ENCODE measurements at regions not wholly inside any gene's neighbourhood (a gene's known extent, or its start where the extent isn't known, plus 50 kb on each side); places are given as distances from the start of the nearest gene placed in this dataset.
A peak's percentile ranks its signal among the peaks of the same experiment; 100 is the strongest.
"Not testable (repeated sequence)": the region's sequence is repeated elsewhere in the genome, so short reads cannot be mapped to it uniquely, and the experiment has no call there.

DNA sequence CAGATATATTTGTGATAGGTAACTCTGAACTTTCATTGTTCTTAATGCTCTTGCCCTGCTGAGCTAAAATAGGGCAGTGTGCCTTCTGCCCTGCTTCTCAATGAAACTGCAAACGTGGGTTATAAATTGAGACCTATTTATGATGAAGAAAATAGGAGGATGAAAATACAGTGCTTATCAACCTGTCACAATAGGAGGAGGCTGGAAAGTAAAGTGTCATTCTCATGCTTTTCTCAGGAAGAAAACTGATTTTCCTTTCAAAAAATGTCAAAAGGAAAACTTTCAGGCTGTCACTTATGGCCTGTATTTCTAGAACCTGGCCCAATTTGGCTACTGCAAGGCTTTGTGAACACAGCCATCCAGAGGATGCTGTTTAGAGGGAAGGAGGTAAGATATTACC lies 130.3 kb upstream of the TUSC1 start:
- WGBS, 2 donors, result 66 to 68% methylated on average over 1 of the region's 1 CpG
- TF ChIP-seq, protein P1, sequence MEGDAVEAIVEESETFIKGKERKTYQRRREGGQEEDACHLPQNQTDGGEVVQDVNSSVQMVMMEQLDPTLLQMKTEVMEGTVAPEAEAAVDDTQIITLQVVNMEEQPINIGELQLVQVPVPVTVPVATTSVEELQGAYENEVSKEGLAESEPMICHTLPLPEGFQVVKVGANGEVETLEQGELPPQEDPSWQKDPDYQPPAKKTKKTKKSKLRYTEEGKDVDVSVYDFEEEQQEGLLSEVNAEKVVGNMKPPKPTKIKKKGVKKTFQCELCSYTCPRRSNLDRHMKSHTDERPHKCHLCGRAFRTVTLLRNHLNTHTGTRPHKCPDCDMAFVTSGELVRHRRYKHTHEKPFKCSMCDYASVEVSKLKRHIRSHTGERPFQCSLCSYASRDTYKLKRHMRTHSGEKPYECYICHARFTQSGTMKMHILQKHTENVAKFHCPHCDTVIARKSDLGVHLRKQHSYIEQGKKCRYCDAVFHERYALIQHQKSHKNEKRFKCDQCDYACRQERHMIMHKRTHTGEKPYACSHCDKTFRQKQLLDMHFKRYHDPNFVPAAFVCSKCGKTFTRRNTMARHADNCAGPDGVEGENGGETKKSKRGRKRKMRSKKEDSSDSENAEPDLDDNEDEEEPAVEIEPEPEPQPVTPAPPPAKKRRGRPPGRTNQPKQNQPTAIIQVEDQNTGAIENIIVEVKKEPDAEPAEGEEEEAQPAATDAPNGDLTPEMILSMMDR (IDR thresholded peaks at IDR 0.05; ENCODE audit: control extremely low read depth, extremely low read depth), result no peak
- Histone ChIP-seq H3K27me3 (ENCODE audit: control insufficient read depth in 3 of 3, insufficient read depth in 3 of 3, low read length in 2 of 3) (no peaks in the 10 kb centered on the region), H3K27ac (ENCODE audit: low read depth in 1 of 2, low read length in 1 of 2) (no peak overlapping the region), H3K9ac (ENCODE audit: insufficient read depth in 1 of 2, low read length in 2 of 2) (no peak overlapping the region), H3K9me3 (ENCODE audit: control insufficient read depth in 4 of 4, insufficient read depth in 3 of 4, low read length in 3 of 4) (peaks cover 0 to 2% (median 0%) of the 10 kb centered on the region in 4 donors), H3K36me3 (ENCODE audit: control insufficient read depth in 4 of 4, insufficient read depth in 4 of 4, low read length in 4 of 4) (no peaks in the 10 kb centered on the region), H3K4me3 (no peak overlapping the region), H3K4me1 (ENCODE audit: control insufficient read depth in 5 of 5, insufficient read depth in 5 of 5, low read length in 5 of 5) (peaks cover 0 to 20% (median 0%) of the 10 kb centered on the region in 5 donors)
- ATAC-seq (ENCODE audit: insufficient read depth, low FRiP score) (no peak), DNase-seq (no peak)

DNA sequence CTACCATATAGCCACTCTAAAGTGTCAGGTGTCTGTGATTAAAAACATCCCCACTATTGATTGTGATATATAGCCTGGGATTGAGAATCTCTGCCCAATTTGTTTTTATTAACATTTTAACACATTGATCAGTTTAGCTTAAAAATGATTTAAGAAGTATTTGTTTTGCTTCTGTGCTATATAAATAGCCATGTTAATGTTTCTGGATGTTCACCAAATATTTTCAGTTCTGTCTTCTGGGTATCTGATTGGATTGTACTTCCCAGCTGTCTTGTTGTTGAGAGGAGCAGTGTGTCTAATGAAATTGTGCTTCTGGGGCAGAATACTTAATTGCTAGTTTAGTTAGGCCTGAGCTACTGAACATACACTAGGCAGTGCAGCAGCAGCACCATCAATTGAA lies 126.6 kb upstream of the TUSC1 start:
- H3K4me1 ChIP-seq (ENCODE audit: control insufficient read depth in 5 of 5, insufficient read depth in 5 of 5, low read length in 5 of 5), result peaks cover 0 to 20% (median 0%) of the 10 kb centered on the region in 5 donors
- no peak overlapping the region for H3K4me3 ChIP-seq
- H3K9me3 ChIP-seq (ENCODE audit: control insufficient read depth in 4 of 4, insufficient read depth in 3 of 4, low read length in 3 of 4), result peaks cover 0 to 2% (median 0%) of the 10 kb centered on the region in 4 donors
- DNase-seq (peak; percentile 16 to 89 (median 82)), ATAC-seq (ENCODE audit: insufficient read depth, low FRiP score) (no peak)
- H3K9ac ChIP-seq (ENCODE audit: insufficient read depth in 1 of 2, low read length in 2 of 2), result no peak overlapping the region
- no peaks in the 10 kb centered on the region for H3K36me3 ChIP-seq (ENCODE audit: control insufficient read depth in 4 of 4, insufficient read depth in 4 of 4, low read length in 4 of 4)
- TF ChIP-seq, protein P1 (IDR thresholded peaks at IDR 0.05; ENCODE audit: control extremely low read depth, extremely low read depth), result no peak
- H3K27ac ChIP-seq (ENCODE audit: low read depth in 1 of 2, low read length in 1 of 2), result no peak overlapping the region
- no peaks in the 10 kb centered on the region for H3K27me3 ChIP-seq (ENCODE audit: control insufficient read depth in 3 of 3, insufficient read depth in 3 of 3, low read length in 2 of 3)

DNA sequence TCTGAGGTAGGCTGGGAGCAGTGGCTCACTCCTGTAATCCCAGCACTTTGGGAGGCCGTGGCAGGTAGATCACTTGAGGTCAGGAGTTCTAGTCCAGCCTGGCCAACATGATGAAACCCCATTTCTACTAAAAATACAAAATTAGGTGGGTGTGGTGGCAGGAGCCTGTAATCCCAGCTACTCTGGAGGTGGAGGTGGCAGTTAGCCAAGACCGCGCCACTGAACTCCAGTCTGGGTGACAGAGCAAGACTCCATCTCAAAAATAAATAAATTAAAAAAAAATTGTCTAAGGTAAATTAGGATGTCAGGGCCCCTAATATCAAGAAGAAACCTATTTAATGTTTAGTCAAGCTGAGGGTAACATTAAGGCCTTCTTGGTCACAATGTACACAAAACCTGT lies 123.7 kb upstream of the TUSC1 start:
- peaks cover 0 to 20% (median 0%) of the 10 kb centered on the region in 5 donors for H3K4me1 ChIP-seq (ENCODE audit: control insufficient read depth in 5 of 5, insufficient read depth in 5 of 5, low read length in 5 of 5)
- H3K27me3 ChIP-seq (ENCODE audit: control insufficient read depth in 3 of 3, insufficient read depth in 3 of 3, low read length in 2 of 3); H3K36me3 ChIP-seq (ENCODE audit: control insufficient read depth in 4 of 4, insufficient read depth in 4 of 4, low read length in 4 of 4); H3K9me3 ChIP-seq (ENCODE audit: control insufficient read depth in 4 of 4, insufficient read depth in 3 of 4, low read length in 3 of 4); DNase-seq; ATAC-seq (ENCODE audit: insufficient read depth, low FRiP score); H3K9ac ChIP-seq (ENCODE audit: insufficient read depth in 1 of 2, low read length in 2 of 2); H3K4me3 ChIP-seq; H3K27ac ChIP-seq (ENCODE audit: low read depth in 1 of 2, low read length in 1 of 2): not testable (repeated sequence)
- 90 to 93% methylated on average over 3 of the region's 3 CpGs for WGBS, 2 donors

DNA sequence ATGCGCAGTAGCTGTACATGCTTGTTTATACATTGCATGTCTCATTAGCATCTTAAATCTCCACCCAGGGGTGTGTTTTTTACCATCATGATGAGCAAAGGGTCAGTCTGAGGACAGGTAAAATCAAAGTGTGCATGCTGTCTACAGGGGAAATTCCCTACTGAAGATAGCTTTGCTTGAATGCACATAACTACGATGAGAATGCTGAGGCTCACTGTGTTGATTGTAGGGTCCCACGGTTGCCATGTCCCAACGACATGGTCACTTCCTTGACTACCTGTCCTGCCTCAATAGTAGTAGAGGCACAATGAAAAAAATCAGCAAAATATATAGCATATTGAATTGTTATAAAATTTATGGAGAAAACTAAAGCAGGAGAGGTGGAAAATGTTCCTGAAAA lies 95.6 kb upstream of the TUSC1 start:
- no peaks in the 10 kb centered on the region for H3K36me3 ChIP-seq (ENCODE audit: control insufficient read depth in 4 of 4, insufficient read depth in 4 of 4, low read length in 4 of 4)
- no peak for DNase-seq
- peaks cover 0 to 2% (median 0%) of the 10 kb centered on the region in 4 donors for H3K9me3 ChIP-seq (ENCODE audit: control insufficient read depth in 4 of 4, insufficient read depth in 3 of 4, low read length in 3 of 4)
- no peak overlapping the region for H3K4me3 ChIP-seq
- H3K4me1 ChIP-seq (ENCODE audit: control insufficient read depth in 5 of 5, insufficient read depth in 5 of 5, low read length in 5 of 5), result no peaks in the 10 kb centered on the region
- no peaks in the 10 kb centered on the region for H3K27me3 ChIP-seq (ENCODE audit: control insufficient read depth in 3 of 3, insufficient read depth in 3 of 3, low read length in 2 of 3)
- ATAC-seq (ENCODE audit: insufficient read depth, low FRiP score), result no peak
- H3K27ac ChIP-seq (ENCODE audit: low read depth in 1 of 2, low read length in 1 of 2), result no peak overlapping the region
- no peak overlapping the region for H3K9ac ChIP-seq (ENCODE audit: insufficient read depth in 1 of 2, low read length in 2 of 2)
- TF ChIP-seq, protein P1 (IDR thresholded peaks at IDR 0.05; ENCODE audit: control extremely low read depth, extremely low read depth), result no peak
- 92 to 93% methylated on average over 4 of the region's 4 CpGs for WGBS, 2 donors

Measured in lung (tissue), 11 donors.